ENCODE measurements at regions not wholly inside any gene's neighbourhood (a gene's known extent, or its start where the extent isn't known, plus 50 kb on each side); places are given as distances from the start of the nearest gene placed in this dataset.

DNA sequence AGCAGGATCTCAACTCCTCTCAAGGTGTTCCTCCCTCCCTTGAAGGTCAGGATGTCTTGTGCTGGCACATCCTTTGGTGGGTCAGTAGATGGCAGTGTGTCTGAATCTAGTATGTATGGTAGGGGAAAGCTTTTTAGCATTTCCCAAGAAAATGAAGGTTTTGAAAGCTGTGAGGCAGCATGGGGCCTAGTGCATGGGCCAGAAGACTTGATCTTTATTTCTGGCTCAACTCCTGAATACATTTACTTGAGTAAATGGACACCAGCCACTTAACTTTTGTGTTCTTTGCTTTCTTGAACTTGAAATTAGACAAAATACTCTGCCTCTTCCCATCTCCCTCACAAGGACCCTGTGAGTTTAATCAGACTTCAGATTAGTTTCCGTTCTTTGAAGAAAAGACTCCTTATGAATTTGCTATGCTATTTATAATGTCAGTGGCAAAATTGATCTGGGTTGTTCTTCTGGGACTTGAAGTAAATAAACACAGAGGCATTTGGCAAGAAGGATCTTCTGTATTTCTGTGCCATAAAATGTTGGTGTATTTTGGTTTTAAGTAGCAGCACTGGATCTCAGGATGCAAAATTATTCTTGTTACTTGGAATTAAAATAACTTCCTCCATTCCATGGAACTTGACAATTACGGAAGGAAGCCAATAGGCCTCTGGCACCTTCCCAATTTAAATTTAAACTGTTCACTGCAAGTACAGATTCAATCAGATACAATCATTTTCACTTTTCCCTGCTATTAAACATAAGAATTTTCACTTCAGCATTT is 288.8 kb downstream of the CASP12 start:
- peak; percentile 54 for DNase-seq (ENCODE audit: low spot score)
- FAIRE-seq: peak; percentile 44

- FAIRE-seq (no peak), DNase-seq (ENCODE audit: low spot score) (no peak)
Observed at GRCh38 chr11:104602643-104603042, 295.6 kb downstream of the CASP12 start.

DNA sequence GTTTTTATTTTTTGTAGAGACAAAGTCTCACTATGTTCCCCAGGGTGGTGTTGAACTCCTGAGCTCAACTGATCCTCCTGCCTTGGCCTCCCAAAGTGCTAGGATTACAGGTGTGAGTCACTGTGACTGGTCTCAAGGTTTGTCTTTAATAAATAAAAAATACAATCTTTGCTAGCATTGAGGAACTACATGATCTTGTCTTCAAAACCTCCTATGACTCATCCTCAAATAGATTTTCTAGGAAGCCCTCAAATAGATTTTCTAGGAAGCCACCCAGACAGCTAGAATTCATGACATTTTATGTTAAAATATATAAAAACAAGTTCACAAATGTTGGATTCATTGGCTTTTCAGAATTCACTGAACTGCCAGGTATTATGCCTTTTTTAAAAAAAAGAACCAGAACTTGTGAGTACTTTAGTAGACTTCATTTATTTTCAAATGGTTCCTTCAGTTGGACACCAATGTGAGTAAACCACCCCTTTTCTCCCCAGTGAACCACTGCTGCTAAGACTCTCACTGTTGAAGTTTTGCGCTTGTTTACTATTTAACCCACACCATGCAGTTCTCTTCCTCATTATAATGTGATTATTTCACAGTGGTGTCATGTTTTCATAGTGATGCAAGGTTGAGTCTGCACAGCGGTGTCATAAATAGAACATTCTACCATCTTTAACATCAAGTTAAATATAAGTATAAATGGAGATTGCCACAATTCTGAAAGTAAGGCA is 303.9 kb downstream of the CASP12 start:
- no peak for FAIRE-seq

GRCh38 chr11:104588970-104589369 is 309.3 kb downstream of the CASP12 start:
- no peak for DNase-seq (ENCODE audit: low spot score)
- no peak for FAIRE-seq

More for the DNA sequence above, 303.9 kb downstream of the CASP12 start:
- peak; percentile 6 for DNase-seq (ENCODE audit: low spot score)

- DNase-seq (ENCODE audit: low spot score) (no peak), FAIRE-seq (no peak)
Observed at GRCh38 chr11:104588446-104588845, 309.8 kb downstream of the CASP12 start.

DNA sequence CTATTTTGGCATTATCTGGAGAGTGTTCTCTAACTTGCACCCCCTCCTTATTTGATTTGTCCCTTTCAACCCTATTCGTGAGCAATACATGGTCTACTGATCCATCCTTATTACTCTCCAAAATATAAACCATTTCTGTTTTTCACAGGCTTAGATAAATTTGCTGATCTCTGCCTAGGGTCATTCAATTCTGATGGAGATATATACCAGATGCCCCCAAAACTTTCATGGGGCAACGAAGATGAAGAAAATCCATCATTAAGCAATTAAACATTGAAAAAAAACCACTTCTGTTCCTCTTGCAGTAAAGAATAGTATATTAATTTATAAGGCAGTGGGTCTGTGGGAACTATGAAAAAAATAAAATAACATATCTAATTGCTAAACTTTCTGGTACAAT is 313.4 kb downstream of the CASP12 start:
- no peak for FAIRE-seq

GRCh38 chr11:104583857-104584256 is 314.4 kb downstream of the CASP12 start:
- DNase-seq (ENCODE audit: low spot score) (no peak), FAIRE-seq (no peak)

More for the DNA sequence above, 313.4 kb downstream of the CASP12 start:
- no peak for DNase-seq (ENCODE audit: low spot score)

- no peak for FAIRE-seq
- DNase-seq (ENCODE audit: low spot score): no peak
Observed at GRCh38 chr11:104582431-104582830, 315.8 kb downstream of the CASP12 start.

DNA sequence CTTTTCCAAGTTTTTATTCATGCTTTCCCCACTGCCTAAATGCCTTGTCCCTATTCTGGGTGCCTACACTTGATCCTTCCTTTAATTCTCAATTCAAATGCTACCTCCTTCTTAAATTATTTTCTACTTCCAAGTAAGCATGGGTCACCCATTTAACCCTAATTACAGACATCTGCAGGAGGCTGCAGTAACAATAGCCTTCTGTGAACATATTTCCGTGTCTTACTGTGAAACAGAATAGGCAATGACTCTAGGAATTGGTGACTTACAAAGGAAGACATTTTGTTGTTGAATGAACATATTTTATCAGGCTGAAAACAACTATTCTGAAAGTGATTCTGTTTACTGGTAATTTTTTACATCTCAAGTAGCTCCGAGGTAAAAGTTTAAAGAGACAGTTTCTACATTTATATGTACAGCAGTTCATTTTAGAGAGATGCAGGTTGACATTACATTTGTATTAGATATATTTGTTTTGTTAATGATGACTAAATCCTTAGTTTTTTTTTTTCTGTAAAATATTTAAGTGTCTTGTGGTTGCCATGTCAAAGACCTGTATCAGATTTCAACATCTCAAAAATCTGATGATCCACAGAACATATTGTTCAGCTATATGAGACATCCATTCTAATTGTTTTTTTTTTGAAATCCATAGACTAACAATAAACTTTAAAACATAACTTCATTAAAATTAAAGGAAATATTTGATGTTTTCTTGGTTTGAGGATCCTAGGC is 316.8 kb downstream of the CASP12 start:
- no peak for FAIRE-seq
- DNase-seq (ENCODE audit: low spot score): no peak

DNA sequence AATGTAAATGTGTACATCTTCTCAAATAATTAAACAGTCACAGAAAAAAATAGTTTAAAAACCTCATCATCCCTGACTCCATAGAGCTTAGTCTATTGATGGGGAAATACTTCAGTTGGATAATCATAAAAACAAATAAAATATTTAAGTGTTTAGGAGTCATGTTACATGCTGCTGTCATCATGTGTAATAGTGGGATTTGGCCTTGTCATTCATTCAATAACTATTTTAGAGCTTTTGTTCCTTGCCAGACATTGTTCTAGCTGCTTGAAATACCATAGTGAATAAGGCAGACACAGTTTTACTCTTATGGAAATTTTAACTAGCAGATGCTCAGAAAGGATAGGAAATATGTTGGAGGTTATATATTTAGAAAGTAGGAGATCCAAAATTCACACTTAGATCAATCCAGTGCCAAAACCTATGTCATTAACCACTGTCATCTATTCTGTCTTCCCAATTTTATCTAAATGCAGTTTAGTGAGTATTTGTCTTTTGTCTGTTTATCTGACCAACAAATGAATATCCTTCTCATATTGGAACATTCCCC is 324.7 kb downstream of the CASP12 start:
- DNase-seq (ENCODE audit: low spot score) (no peak), FAIRE-seq (no peak)

GRCh38 chr11:104572279-104572678 is 326.0 kb downstream of the CASP12 start:
- FAIRE-seq (no peak), DNase-seq (ENCODE audit: low spot score) (no peak)

DNA sequence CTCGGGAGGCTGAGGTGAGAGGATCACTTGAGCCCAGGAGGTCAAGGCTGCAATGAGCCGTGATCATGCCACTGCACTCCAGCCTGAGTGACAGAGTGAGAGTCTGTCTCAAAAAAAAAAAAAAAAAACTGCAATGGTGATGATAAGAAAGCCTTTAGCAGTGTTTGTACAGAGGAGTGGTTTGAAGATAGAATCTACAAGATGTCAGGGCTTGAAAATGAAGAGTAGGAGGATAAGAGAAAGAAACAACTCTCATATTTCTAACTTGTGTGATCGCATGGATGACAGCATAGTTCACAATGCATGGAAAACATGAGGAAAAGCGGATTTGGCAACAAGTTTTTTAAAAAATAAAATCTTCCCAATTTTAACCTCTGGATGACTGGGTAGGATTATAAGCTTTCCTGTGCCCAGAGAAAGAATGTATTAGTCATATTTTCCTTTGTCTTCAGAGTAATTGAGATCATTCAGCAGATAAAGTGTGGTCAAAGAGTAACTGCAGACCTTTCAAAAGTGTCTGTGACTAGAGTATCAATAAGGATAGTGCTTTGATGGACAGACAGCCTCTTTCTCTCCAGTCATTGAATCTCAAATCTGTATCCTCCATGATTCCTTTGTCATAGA is 328.1 kb downstream of the CASP12 start:
- FAIRE-seq (no peak), DNase-seq (ENCODE audit: low spot score) (peak; percentile 20)

GRCh38 chr11:104565583-104565961 is 332.7 kb downstream of the CASP12 start:
- no peak for FAIRE-seq
- DNase-seq (ENCODE audit: low spot score): no peak

GRCh38 chr11:104564921-104565582 is 333.2 kb downstream of the CASP12 start:
- DNase-seq (ENCODE audit: low spot score) (no peak), FAIRE-seq (no peak)

- FAIRE-seq: no peak
- no peak for DNase-seq (ENCODE audit: low spot score)
Observed at GRCh38 chr11:104556606-104557301, 341.5 kb downstream of the CASP12 start.

- DNase-seq (ENCODE audit: low spot score): no peak
- FAIRE-seq: no peak
Observed at GRCh38 chr11:104549019-104549418, 349.2 kb downstream of the CASP12 start.

- no peak for FAIRE-seq
- DNase-seq (ENCODE audit: low spot score): no peak
Observed at GRCh38 chr11:104547996-104548661, 350.1 kb downstream of the CASP12 start.

DNA sequence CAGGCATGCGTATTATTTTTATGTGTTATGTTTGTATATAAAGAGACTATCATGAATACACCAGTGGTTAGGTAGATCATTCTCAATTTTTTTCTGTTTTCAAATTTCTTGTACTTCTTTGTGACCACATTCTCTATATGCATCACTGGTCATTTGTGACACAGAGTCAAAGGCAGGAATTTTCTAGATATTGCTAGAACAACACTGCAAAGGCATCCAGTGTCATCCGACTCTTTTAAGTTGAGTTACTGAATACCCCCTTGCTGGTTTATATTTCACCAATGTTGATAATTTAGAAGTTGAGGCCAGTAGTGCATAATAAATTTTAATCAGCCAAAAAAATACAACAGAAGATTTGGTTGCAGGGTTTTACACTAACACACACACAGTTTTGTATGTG is 351.8 kb downstream of the CASP12 start:
- no peak for DNase-seq (ENCODE audit: low spot score)
- FAIRE-seq: no peak

- FAIRE-seq: no peak
- no peak for DNase-seq (ENCODE audit: low spot score)
Observed at GRCh38 chr11:104541701-104542100, 356.6 kb downstream of the CASP12 start.

DNA sequence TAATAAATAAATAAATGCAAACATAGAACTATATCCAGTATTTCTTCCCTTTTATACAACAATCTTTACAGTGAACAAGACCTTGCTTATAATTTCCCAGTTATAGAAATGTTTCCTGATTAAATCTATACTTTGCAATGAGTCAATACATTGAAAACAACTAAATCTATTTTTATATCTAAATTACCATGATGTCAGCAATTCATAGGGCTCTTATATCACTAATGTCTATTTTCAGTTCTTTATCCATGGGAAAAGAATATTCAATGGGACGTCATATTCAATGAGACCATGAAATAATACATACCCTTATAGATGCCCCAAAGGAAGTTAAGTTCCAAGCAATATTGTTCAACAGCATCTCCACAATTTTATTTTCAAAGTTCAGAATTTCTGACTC is 359.9 kb downstream of the CASP12 start:
- DNase-seq (ENCODE audit: low spot score) (no peak), FAIRE-seq (no peak)

Measured in urothelium cell line (cell line).